HEK293 (cell line): ENCODE measurements at regions not wholly inside any gene's neighbourhood (a gene's known extent, or its start where the extent isn't known, plus 50 kb on each side); places are given as distances from the start of the nearest gene placed in this dataset.
A peak's percentile ranks its signal among the peaks of the same experiment; 100 is the strongest.
"Not testable (repeated sequence)": the region's sequence is repeated elsewhere in the genome, so short reads cannot be mapped to it uniquely, and the experiment has no call there.

Source experiments
- CTCF ChIA-PET: fragments of 350-600 bp; formaldehyde crosslinking; extraction: SDS; loops from one replicate; lab custom pipeline; 2021; ENCODE audit warnings: antibody characterized with exemption; lab: Yijun Ruan, JAX
- POLR2A ChIA-PET: fragments of 300-600 bp; formaldehyde crosslinking; extraction: SDS; loops from one replicate; lab custom pipeline; 2020; ENCODE audit warnings: antibody characterized with exemption, inconsistent platforms; lab: Yijun Ruan, JAX
- H3K27ac ChIP-seq: fragments of 200-500 bp; sonication (Bioruptor generic); 2 replicates; pipeline ENCODE4 v1.5.1; 2014; ENCODE audit warnings: low read depth, low read length, control low read depth, inconsistent platforms; ENCODE audit errors: extremely low read depth
- H3K36me3 ChIP-seq, 2 experiments: fragments of 200-500 bp in 1 of 2; sonication (Bioruptor generic) in 1 of 2; 1 replicate in 1 of 2; 2 replicates in 1 of 2; pipeline ENCODE4 v1.5.1; 2014 to 2017; ENCODE audit warnings: inconsistent platforms in 2 of 2, low read length in 2 of 2; ENCODE audit not compliant: control insufficient read depth in 2 of 2, insufficient read depth in 1 of 2
- H3K4me1 ChIP-seq: fragments of 200-500 bp; sonication (Bioruptor generic); 2 replicates; pipeline ENCODE4 v1.5.1; 2014; ENCODE audit warnings: mild to moderate bottlenecking, low read length, inconsistent platforms; ENCODE audit not compliant: control insufficient read depth, insufficient read depth
- H3K4me3 ChIP-seq: 2 replicates; pipeline ENCODE4 v1.5.1; 2011; ENCODE audit warnings: low read depth, mild to moderate bottlenecking, control low read depth, low read length, moderate library complexity
- H3K9me3 ChIP-seq: fragments of 200-500 bp; sonication (Bioruptor generic); 2 replicates; pipeline ENCODE4 v1.5.1; 2014; ENCODE audit warnings: low read depth, low read length, inconsistent platforms; ENCODE audit not compliant: control insufficient read depth, insufficient read depth
- BCL11A ChIP-seq: fragments of 450-650 bp; formaldehyde crosslinking; IDR thresholded peaks from 2 replicates; pipeline ENCODE4 v1.5.1; 2016; ENCODE audit warnings: low read depth, missing biosample characterization, missing genetic modification characterization
- BCL11B ChIP-seq: fragments of 450-650 bp; formaldehyde crosslinking; IDR thresholded peaks from 2 replicates; pipeline ENCODE4 v1.5.1; 2016; ENCODE audit warnings: low read depth, missing biosample characterization, missing genetic modification characterization
- GLIS1 ChIP-seq: fragments of 450-650 bp; formaldehyde crosslinking; IDR thresholded peaks from 2 replicates; pipeline ENCODE4 v1.5.1; 2016; ENCODE audit warnings: missing biosample characterization, missing genetic modification characterization
- SP3 ChIP-seq: fragments of 450-650 bp; formaldehyde crosslinking; IDR thresholded peaks from 2 replicates; pipeline ENCODE4 v1.5.1; 2016; ENCODE audit warnings: missing biosample characterization, missing genetic modification characterization
- ZBTB48 ChIP-seq: fragments of 450-650 bp; formaldehyde crosslinking; IDR thresholded peaks from 2 replicates; pipeline ENCODE4 v1.5.1; 2016; ENCODE audit warnings: missing biosample characterization, missing genetic modification characterization
- ZEB2 ChIP-seq: fragments of 450-650 bp; formaldehyde crosslinking; IDR thresholded peaks from 2 replicates; pipeline ENCODE4 v1.5.1; 2016; ENCODE audit warnings: missing biosample characterization, missing genetic modification characterization
- ZNF184 ChIP-seq: fragments of 450-650 bp; IDR thresholded peaks from 2 replicates; pipeline ENCODE4 v1.5.1; 2018; ENCODE audit warnings: missing biosample characterization, mild to moderate bottlenecking, missing genetic modification characterization
- ZNF19 ChIP-seq: fragments of 450-650 bp; formaldehyde crosslinking; IDR thresholded peaks from 2 replicates; pipeline ENCODE4; 2016; ENCODE audit warnings: missing biosample characterization, missing genetic modification characterization, low read depth
- ZNF24 ChIP-seq: fragments of 450-650 bp; formaldehyde crosslinking; IDR thresholded peaks from 2 replicates; pipeline ENCODE4 v1.5.1; 2016; ENCODE audit warnings: missing biosample characterization, missing genetic modification characterization
- ZNF473 ChIP-seq: fragments of 450-650 bp; formaldehyde crosslinking; IDR thresholded peaks from 2 replicates; pipeline ENCODE4 v1.5.1; 2017; ENCODE audit warnings: missing biosample characterization, missing genetic modification characterization
- ZNF521 ChIP-seq: fragments of 450-650 bp; formaldehyde crosslinking; IDR thresholded peaks from 2 replicates; pipeline ENCODE4 v1.5.1; 2017; ENCODE audit warnings: missing biosample characterization, mild to moderate bottlenecking, missing genetic modification characterization
- ZNF623 ChIP-seq: fragments of 450-650 bp; formaldehyde crosslinking; IDR thresholded peaks from 2 replicates; pipeline ENCODE4 v1.5.1; 2016; ENCODE audit warnings: missing biosample characterization, missing genetic modification characterization
- ZNF670 ChIP-seq: fragments of 450-650 bp; formaldehyde crosslinking; IDR thresholded peaks from 2 replicates; pipeline ENCODE4 v1.5.1; 2016; ENCODE audit warnings: missing biosample characterization, missing genetic modification characterization, low read depth
- ZNF843 ChIP-seq: fragments of 450-650 bp; formaldehyde crosslinking; IDR thresholded peaks from 2 replicates; pipeline ENCODE4 v1.5.1; 2016; ENCODE audit warnings: missing biosample characterization, missing genetic modification characterization
- TF ChIP-seq, protein P1 (sequence below): fragments of 450-650 bp; formaldehyde crosslinking; IDR thresholded peaks from 2 replicates; pipeline ENCODE4 v1.5.1; 2016; ENCODE audit warnings: missing biosample characterization, missing genetic modification characterization
- TF ChIP-seq, protein P2 (sequence below): fragments of 450-650 bp; formaldehyde crosslinking; IDR thresholded peaks from 2 replicates; pipeline ENCODE4 v1.5.1; 2016; ENCODE audit warnings: missing biosample characterization, missing genetic modification characterization
- TF ChIP-seq, protein P3 (sequence below): fragments of 450-650 bp; formaldehyde crosslinking; IDR thresholded peaks from 2 replicates; pipeline ENCODE4 v1.5.1; 2017; ENCODE audit warnings: missing biosample characterization, missing genetic modification characterization
- TF ChIP-seq, protein P4 (sequence below): IDR thresholded peaks from 2 replicates; pipeline ENCODE4 v1.6.1; 2011; ENCODE audit warnings: mild to moderate bottlenecking, low read depth, low read length, borderline replicate concordance

DNA sequence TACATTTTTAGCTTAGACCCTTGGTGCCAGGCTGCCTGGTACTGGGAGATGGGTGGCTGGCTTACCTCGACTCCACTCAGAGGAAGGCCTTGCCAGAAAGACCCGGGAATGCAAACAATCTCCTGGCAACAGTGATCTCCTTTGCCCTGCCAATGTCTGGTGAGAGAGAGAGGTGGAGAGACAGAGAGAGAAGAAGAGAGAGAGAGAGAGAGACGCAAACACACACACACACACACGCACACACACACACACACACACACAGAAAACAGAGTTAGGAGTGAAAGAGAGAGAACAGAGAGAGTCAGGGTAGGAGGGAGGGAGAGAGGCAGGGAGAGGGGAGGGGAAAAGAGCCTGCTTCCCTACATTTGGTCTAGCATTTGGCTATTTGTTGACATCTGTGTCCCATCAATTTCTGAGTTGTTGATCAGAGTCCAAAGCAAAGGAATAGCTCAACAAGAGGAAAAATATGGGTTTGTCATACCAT, 181.6 kb upstream of the MAP1B start (continued):
- no peak for TF ChIP-seq ZNF24 (tag by site-specific recombination)
- TF ChIP-seq, protein P1, sequence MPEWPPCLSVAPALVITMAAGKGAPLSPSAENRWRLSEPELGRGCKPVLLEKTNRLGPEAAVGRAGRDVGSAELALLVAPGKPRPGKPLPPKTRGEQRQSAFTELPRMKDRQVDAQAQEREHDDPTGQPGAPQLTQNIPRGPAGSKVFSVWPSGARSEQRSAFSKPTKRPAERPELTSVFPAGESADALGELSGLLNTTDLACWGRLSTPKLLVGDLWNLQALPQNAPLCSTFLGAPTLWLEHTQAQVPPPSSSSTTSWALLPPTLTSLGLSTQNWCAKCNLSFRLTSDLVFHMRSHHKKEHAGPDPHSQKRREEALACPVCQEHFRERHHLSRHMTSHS (tag by site-specific recombination): no peak

DNA sequence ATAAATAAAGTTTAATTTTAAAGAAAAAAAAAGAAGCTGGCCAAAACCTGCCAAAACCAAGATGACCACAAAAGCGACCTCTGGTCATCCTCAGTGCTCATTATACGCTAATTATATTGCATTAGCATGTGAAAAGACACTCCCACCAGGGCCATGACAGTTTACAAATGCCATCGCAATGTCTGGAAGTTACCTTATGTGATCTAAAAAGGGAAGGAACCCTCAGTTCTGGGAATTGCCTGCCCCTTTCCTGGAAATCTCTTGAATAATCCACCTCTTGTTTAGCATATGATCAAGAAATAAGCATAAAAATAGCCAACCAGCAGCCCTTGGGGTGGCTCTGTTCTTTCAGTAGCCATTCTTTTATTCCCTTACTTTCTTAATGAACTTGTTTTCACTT, 178.3 kb upstream of the MAP1B start:
- TF ChIP-seq, protein P2, sequence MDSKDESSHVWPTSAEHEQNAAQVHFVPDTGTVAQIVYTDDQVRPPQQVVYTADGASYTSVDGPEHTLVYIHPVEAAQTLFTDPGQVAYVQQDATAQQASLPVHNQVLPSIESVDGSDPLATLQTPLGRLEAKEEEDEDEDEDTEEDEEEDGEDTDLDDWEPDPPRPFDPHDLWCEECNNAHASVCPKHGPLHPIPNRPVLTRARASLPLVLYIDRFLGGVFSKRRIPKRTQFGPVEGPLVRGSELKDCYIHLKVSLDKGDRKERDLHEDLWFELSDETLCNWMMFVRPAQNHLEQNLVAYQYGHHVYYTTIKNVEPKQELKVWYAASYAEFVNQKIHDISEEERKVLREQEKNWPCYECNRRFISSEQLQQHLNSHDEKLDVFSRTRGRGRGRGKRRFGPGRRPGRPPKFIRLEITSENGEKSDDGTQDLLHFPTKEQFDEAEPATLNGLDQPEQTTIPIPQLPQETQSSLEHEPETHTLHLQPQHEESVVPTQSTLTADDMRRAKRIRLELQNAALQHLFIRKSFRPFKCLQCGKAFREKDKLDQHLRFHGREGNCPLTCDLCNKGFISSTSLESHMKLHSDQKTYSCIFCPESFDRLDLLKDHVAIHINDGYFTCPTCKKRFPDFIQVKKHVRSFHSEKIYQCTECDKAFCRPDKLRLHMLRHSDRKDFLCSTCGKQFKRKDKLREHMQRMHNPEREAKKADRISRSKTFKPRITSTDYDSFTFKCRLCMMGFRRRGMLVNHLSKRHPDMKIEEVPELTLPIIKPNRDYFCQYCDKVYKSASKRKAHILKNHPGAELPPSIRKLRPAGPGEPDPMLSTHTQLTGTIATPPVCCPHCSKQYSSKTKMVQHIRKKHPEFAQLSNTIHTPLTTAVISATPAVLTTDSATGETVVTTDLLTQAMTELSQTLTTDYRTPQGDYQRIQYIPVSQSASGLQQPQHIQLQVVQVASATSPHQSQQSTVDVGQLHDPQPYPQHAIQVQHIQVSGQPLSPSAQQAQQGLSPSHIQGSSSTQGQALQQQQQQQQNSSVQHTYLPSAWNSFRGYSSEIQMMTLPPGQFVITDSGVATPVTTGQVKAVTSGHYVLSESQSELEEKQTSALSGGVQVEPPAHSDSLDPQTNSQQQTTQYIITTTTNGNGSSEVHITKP (tag by site-specific recombination): no peak
- no peak for TF ChIP-seq ZNF670 (tag by site-specific recombination)
- no peak for TF ChIP-seq SP3 (tag by site-specific recombination)
- TF ChIP-seq ZBTB48 (tag by site-specific recombination): no peak
- TF ChIP-seq ZNF843 (tag by site-specific recombination): no peak
- TF ChIP-seq BCL11B (tag by site-specific recombination): no peak
- no peak for TF ChIP-seq ZNF19 (tag by site-specific recombination)
- no peak for TF ChIP-seq BCL11A (tag by site-specific recombination)
- no peak for TF ChIP-seq ZNF521 (tag by site-specific recombination)
- TF ChIP-seq ZNF184 (tag by site-specific recombination): no peak
- CTCF ChIA-PET: no interaction called here
- peaks cover 7% of the 10 kb centered on the region; the same call in 1 of the 2 replicates for H3K4me1 ChIP-seq
- POLR2A ChIA-PET: no interaction called here
- no peak overlapping the region for H3K27ac ChIP-seq
- H3K9me3 ChIP-seq: no peaks in the 10 kb centered on the region
- no peaks in the 10 kb centered on the region for H3K36me3 ChIP-seq
- H3K4me3 ChIP-seq: no peak overlapping the region

DNA sequence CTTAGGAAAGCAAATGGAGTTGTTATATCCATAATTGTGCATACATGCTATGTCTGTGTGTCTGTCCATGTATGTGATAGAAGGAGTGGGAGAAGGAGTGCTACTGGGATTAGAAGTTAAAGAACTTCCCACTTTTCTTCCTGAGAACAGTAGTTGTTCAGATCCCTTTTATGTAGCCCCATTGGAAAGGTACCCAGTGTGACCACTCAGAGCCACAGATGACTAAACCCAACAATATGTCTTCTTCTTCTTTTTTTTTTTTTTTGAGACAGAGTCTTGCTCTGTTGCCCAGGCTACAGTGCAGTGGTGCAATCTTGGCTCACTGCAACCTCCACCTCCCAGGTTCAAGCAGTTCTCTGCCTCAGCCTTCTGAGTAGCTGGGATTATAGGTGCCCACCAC, 176.7 kb upstream of the MAP1B start:
- POLR2A ChIA-PET, CTCF ChIA-PET, H3K36me3 ChIP-seq, H3K4me3 ChIP-seq, H3K4me1 ChIP-seq, H3K9me3 ChIP-seq, H3K27ac ChIP-seq: not testable (repeated sequence)

GRCh38 chr5:71932131-71932654, 175.1 kb upstream of the MAP1B start:
- Histone ChIP-seq H3K9me3 (no peaks in the 10 kb centered on the region), H3K4me3 (no peak overlapping the region), H3K27ac (no peak overlapping the region), H3K4me1 (no peaks in the 10 kb centered on the region), H3K36me3 (no peaks in the 10 kb centered on the region)
- ChIA-PET POLR2A (interaction anchor here (0.6 kb wide), 1 partner anchor 130 kb away, joined by 3 read pairs; no protein-coding TSS in a partner anchor), CTCF (interaction anchor here (0.6 kb wide), 1 partner anchor 10 kb away, joined by 3 read pairs; no protein-coding TSS in a partner anchor)
- TF ChIP-seq, protein P2 (tag by site-specific recombination): peak; percentile 95
- TF ChIP-seq ZNF670 (tag by site-specific recombination) (no peak), GLIS1 (tag by site-specific recombination) (peak; percentile 35), ZEB2 (no peak), ZNF623 (tag by site-specific recombination) (no peak), ZNF473 (tag by site-specific recombination) (no peak)
- TF ChIP-seq, protein P3, sequence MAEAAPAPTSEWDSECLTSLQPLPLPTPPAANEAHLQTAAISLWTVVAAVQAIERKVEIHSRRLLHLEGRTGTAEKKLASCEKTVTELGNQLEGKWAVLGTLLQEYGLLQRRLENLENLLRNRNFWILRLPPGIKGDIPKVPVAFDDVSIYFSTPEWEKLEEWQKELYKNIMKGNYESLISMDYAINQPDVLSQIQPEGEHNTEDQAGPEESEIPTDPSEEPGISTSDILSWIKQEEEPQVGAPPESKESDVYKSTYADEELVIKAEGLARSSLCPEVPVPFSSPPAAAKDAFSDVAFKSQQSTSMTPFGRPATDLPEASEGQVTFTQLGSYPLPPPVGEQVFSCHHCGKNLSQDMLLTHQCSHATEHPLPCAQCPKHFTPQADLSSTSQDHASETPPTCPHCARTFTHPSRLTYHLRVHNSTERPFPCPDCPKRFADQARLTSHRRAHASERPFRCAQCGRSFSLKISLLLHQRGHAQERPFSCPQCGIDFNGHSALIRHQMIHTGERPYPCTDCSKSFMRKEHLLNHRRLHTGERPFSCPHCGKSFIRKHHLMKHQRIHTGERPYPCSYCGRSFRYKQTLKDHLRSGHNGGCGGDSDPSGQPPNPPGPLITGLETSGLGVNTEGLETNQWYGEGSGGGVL: peak; percentile 13; the same call in 1 of the 2 replicates
- TF ChIP-seq, protein P4, sequence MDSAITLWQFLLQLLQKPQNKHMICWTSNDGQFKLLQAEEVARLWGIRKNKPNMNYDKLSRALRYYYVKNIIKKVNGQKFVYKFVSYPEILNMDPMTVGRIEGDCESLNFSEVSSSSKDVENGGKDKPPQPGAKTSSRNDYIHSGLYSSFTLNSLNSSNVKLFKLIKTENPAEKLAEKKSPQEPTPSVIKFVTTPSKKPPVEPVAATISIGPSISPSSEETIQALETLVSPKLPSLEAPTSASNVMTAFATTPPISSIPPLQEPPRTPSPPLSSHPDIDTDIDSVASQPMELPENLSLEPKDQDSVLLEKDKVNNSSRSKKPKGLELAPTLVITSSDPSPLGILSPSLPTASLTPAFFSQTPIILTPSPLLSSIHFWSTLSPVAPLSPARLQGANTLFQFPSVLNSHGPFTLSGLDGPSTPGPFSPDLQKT: no peak
